HCT116 (cell line): ENCODE measurements at regions not wholly inside any gene's neighbourhood (a gene's known extent, or its start where the extent isn't known, plus 50 kb on each side); places are given as distances from the start of the nearest gene placed in this dataset.

Experiments
- ATAC-seq: fragments of 200-7000 bp; cut with Tn5 transposase; 2 replicates; pipeline ENCODE4 v1.9.1; 2020; ENCODE audit warnings: mild to moderate bottlenecking, moderate library complexity
- BruUV-seq: library from RNA; stranded (reverse); fragments of 400-500 nt; replicated peaks from 2 replicates; lab custom pipeline; 2021; lab: Mats Ljungman, UMichigan
- CTCF ChIA-PET: fragments of 300-600 bp; sonication (Branson Sonifier 250); formaldehyde crosslinking; loops from one replicate; lab custom pipeline; 2021; ENCODE audit warnings: antibody characterized with exemption; lab: Charles Lee
- POLR2A ChIA-PET: fragments of 300-600, 350-600 bp; sonication (Branson Sonifier 250); formaldehyde crosslinking; loops from one replicate; lab custom pipeline; 2021; ENCODE audit warnings: antibody characterized with exemption; lab: Charles Lee
- RAD21 ChIA-PET, 2 experiments: fragments of 300-600 bp; sonication (Branson Sonifier 250); formaldehyde crosslinking; loops; one replicate each; lab custom pipeline; 2023; ENCODE audit warnings: low total read pairs in 2 of 2; ENCODE audit not compliant: uncharacterized antibody in 2 of 2, unreplicated experiment in 2 of 2, low non-redundant PET in 1 of 2; lab: Charles Lee
- DNase-seq: peaks from one replicate; pipeline ENCODE4 v3.0.0-alpha.2; 2010; ENCODE audit warnings: low read depth, low spot score
- H2AFZ ChIP-seq: fragments of 200-600 bp; shearing (Covaris generic), sonication (generic); 2 replicates; pipeline ENCODE4 v1.6.1; 2017; ENCODE audit warnings: low read depth, mixed run types, mixed read lengths, antibody characterized with exemption, low read length; ENCODE audit not compliant: poor library complexity, severe bottlenecking
- H3K27ac ChIP-seq: 2 replicates; pipeline ENCODE4 v1.5.1; 2012; ENCODE audit warnings: low read depth, low read length
- H3K27me3 ChIP-seq: fragments of 200-600 bp; sonication (generic); 2 replicates; pipeline ENCODE4 v1.6.1; 2016; ENCODE audit warnings: mixed run types, low read length, mixed read lengths; ENCODE audit not compliant: insufficient read depth
- H3K36me3 ChIP-seq, 2 experiments: fragments of 200-500 bp in 1 of 2; fragments of 200-600 bp in 1 of 2; sonication (Bioruptor generic) in 1 of 2; sonication (generic) in 1 of 2; 2 replicates each; pipeline versions ENCODE4 v1.5.1 to v1.6.1; 2014 to 2016; ENCODE audit warnings: low read length in 2 of 2, inconsistent platforms in 1 of 2, mixed read lengths in 1 of 2, mixed run types in 1 of 2; ENCODE audit not compliant: insufficient read depth in 2 of 2, control insufficient read depth in 1 of 2
- H3K4me1 ChIP-seq, 2 experiments: fragments of 200-600 bp in 1 of 2; sonication (generic) in 1 of 2; 2 replicates each; pipeline versions ENCODE4 v1.5.1 to v1.6.1; 2012 to 2017; ENCODE audit warnings: low read length in 2 of 2, inconsistent platforms in 1 of 2, mild to moderate bottlenecking in 1 of 2, mixed read lengths in 1 of 2, mixed run types in 1 of 2, moderate library complexity in 1 of 2; ENCODE audit not compliant: insufficient read depth in 2 of 2, control insufficient read depth in 1 of 2
- H3K4me2 ChIP-seq: fragments of 200-600 bp; sonication (generic); 2 replicates; pipeline ENCODE4 v1.6.1; 2017; ENCODE audit warnings: mixed run types, low read length, mixed read lengths
- H3K4me3 ChIP-seq, 2 experiments: fragments of 200-600 bp in 1 of 2; sonication (generic) in 1 of 2; replicated peaks in 1 of 2; 2 replicates each; pipeline ENCODE4 v1.5.1; 2011 to 2016; ENCODE audit warnings: low read length in 2 of 2, control low read depth in 1 of 2, low read depth in 1 of 2, mild to moderate bottlenecking in 1 of 2, mixed read lengths in 1 of 2, mixed run types in 1 of 2
- H3K79me2 ChIP-seq: fragments of 200-600 bp; sonication (generic); 2 replicates; pipeline ENCODE4 v1.6.1; 2017; ENCODE audit warnings: mild to moderate bottlenecking, mixed run types, low read length, moderate library complexity, mixed read lengths; ENCODE audit not compliant: insufficient read depth
- H3K9ac ChIP-seq: fragments of 200-600 bp; sonication (generic); 2 replicates; pipeline ENCODE4 v1.6.1; 2016; ENCODE audit warnings: low read length, mixed read lengths
- H3K9me2 ChIP-seq: fragments of 200-600 bp; sonication (generic), shearing (Covaris generic); 2 replicates; pipeline ENCODE4 v1.6.1; 2017; ENCODE audit warnings: mixed run types, mild to moderate bottlenecking, moderate library complexity; ENCODE audit not compliant: insufficient read depth
- H3K9me3 ChIP-seq, 2 experiments: fragments of 200-500 bp in 1 of 2; fragments of 200-600 bp in 1 of 2; sonication (Bioruptor generic) in 1 of 2; sonication (generic) in 1 of 2; 2 replicates each; pipeline ENCODE4 v1.6.1; 2014 to 2017; ENCODE audit warnings: low read length in 2 of 2, mixed read lengths in 2 of 2, inconsistent platforms in 1 of 2, low read depth in 1 of 2, mild to moderate bottlenecking in 1 of 2, mixed run types in 1 of 2, moderate library complexity in 1 of 2; ENCODE audit not compliant: control insufficient read depth in 1 of 2, insufficient read depth in 1 of 2
- H4K20me1 ChIP-seq: fragments of 200-600 bp; sonication (generic), shearing (Covaris generic); 2 replicates; pipeline ENCODE4 v1.6.1; 2017; ENCODE audit warnings: mixed run types, mild to moderate bottlenecking, moderate library complexity; ENCODE audit not compliant: insufficient read depth
- CEBPB ChIP-seq: IDR thresholded peaks from 2 replicates; pipeline ENCODE4 v1.6.1; 2012; ENCODE audit warnings: low read depth
- CTCF ChIP-seq, 3 experiments: fragments of 200-600 bp in 1 of 3; sonication (generic) in 1 of 3; IDR thresholded peaks in 2 of 3; conservative IDR thresholded peaks in 1 of 3; 2 replicates each; pipeline ENCODE4 v1.5.1; 2012 to 2017; ENCODE audit warnings: low read depth in 2 of 3, low read length in 2 of 3, antibody characterized with exemption in 1 of 3, borderline replicate concordance in 1 of 3, control low read depth in 1 of 3, mild to moderate bottlenecking in 1 of 3, mixed read lengths in 1 of 3, mixed run types in 1 of 3, moderate library complexity in 1 of 3; ENCODE audit not compliant: insufficient read depth in 1 of 3
- EGR1 ChIP-seq: IDR thresholded peaks from 2 replicates; pipeline ENCODE4 v1.6.1; 2012; ENCODE audit warnings: low read depth
- ELF1 ChIP-seq: IDR thresholded peaks from 2 replicates; pipeline ENCODE4 v1.6.1; 2012; ENCODE audit warnings: low read depth, borderline replicate concordance
- FOSL1 ChIP-seq: IDR thresholded peaks from 2 replicates; pipeline ENCODE4 v1.6.1; 2012; ENCODE audit warnings: low read depth
- JUND ChIP-seq: IDR thresholded peaks from 2 replicates; pipeline ENCODE4 v1.6.1; 2012
- POLR2A ChIP-seq: IDR thresholded peaks from 2 replicates; pipeline ENCODE4 v1.7.0; 2011; ENCODE audit warnings: borderline replicate concordance; ENCODE audit not compliant: insufficient read depth, insufficient read length; ENCODE audit errors: extremely low read depth
- POLR2AphosphoS5 ChIP-seq: IDR thresholded peaks from 2 replicates; pipeline ENCODE4 v1.6.1; 2011; ENCODE audit warnings: mild to moderate bottlenecking, low read depth, low read length, moderate library complexity
- REST ChIP-seq: IDR thresholded peaks from 2 replicates; pipeline ENCODE4 v1.6.1; 2012; ENCODE audit warnings: low read depth
- SP1 ChIP-seq: IDR thresholded peaks from 2 replicates; pipeline ENCODE4 v1.6.1; 2012; ENCODE audit warnings: low read depth
- ZBTB33 ChIP-seq: IDR thresholded peaks from 2 replicates; pipeline ENCODE4 v1.6.1; 2011; ENCODE audit warnings: mild to moderate bottlenecking, low read length, moderate library complexity; ENCODE audit not compliant: insufficient replicate concordance; ENCODE audit errors: extremely low read depth
- ZFX ChIP-seq: fragments of 450-650 bp; IDR thresholded peaks from 2 replicates; pipeline ENCODE4 v1.6.1; 2017
- intact Hi-C: fragments of 100-400 bp; cut with micrococcal nuclease; formaldehyde crosslinking; loops from 2 replicates; pipeline ENCODE4 v1.10.0; 2022

GRCh38 chr18:78247615-78248289 lies 731.9 kb upstream of the SALL3 start:
- no peaks in the 10 kb centered on the region for H3K27me3 ChIP-seq
- TF ChIP-seq ZFX (no peak), FOSL1 (no peak), JUND (no peak), POLR2AphosphoS5 (no peak), CTCF (IDR thresholded peaks at IDR 0.05 in 2 of 3, conservative IDR thresholded peaks at IDR 0.05 in 1 of 3; ENCODE audit: borderline replicate concordance in 1 of 3, insufficient read depth in 1 of 3, low read depth in 2 of 3, low read length in 2 of 3) (no peak), ZBTB33 (no peak), SP1 (no peak), EGR1 (no peak), ELF1 (no peak), POLR2A (no peak), REST (no peak), CEBPB (no peak)
- no peak overlapping the region for H3K9ac ChIP-seq
- BruUV-seq, result no TSS peak
- H3K79me2 ChIP-seq, result no peaks in the 10 kb centered on the region
- H3K27ac ChIP-seq, result no peak overlapping the region
- H3K4me2 ChIP-seq, result no peak overlapping the region
- no peaks in the 10 kb centered on the region for H3K36me3 ChIP-seq
- H3K4me3 ChIP-seq, result no peak overlapping the region
- ChIA-PET POLR2A (no interaction called here), CTCF (no interaction called here), RAD21 (no interaction called here)
- no peak overlapping the region for H2AFZ ChIP-seq
- no peaks in the 10 kb centered on the region for H4K20me1 ChIP-seq
- H3K4me1 ChIP-seq, result no peaks in the 10 kb centered on the region
- intact Hi-C loops, result no loop called here
- H3K9me3 ChIP-seq, result peaks cover 13 to 35% of the 10 kb centered on the region in 2 experiments; a peak in 2 of 4 replicates
- no peaks in the 10 kb centered on the region for H3K9me2 ChIP-seq
- DNase-seq (no peak), ATAC-seq (no peak)
